DND-41 (cell line): ENCODE measurements at regions not wholly inside any gene's neighbourhood (a gene's known extent, or its start where the extent isn't known, plus 50 kb on each side); places are given as distances from the start of the nearest gene placed in this dataset.

Experiments
- ATAC-seq: fragments of 200-7000 bp; cut with Tn5 transposase; 3 replicates; pipeline ENCODE4 v1.9.1; 2021; ENCODE audit warnings: low read depth; ENCODE audit not compliant: insufficient read depth
- DNase-seq: peaks from one replicate; pipeline ENCODE4 v3.0.0-alpha.2; 2020
- H2AFZ ChIP-seq: 2 replicates; pipeline ENCODE4 v1.6.0; 2012; ENCODE audit warnings: low read depth, low read length
- H3K27ac ChIP-seq: 2 replicates; pipeline ENCODE4 v1.5.1; 2012; ENCODE audit warnings: low read length, inconsistent platforms
- H3K27me3 ChIP-seq: fragments of 200-600 bp; sonication (generic); 2 replicates; pipeline ENCODE4 v1.6.0; 2012; ENCODE audit warnings: low read length, mild to moderate bottlenecking, inconsistent platforms; ENCODE audit not compliant: insufficient read depth, poor library complexity
- H3K36me3 ChIP-seq: 2 replicates; pipeline ENCODE4 v1.5.1; 2012; ENCODE audit warnings: low read length, inconsistent platforms; ENCODE audit not compliant: insufficient read depth
- H3K4me1 ChIP-seq: 2 replicates; pipeline ENCODE4 v1.5.1; 2012; ENCODE audit warnings: mild to moderate bottlenecking, low read length; ENCODE audit not compliant: insufficient read depth
- H3K4me2 ChIP-seq: 2 replicates; pipeline ENCODE4 v1.6.0; 2012; ENCODE audit warnings: mild to moderate bottlenecking, moderate library complexity, low read length, inconsistent platforms; ENCODE audit not compliant: insufficient read depth
- H3K4me3 ChIP-seq, 2 experiments: fragments of 200-600 bp in 1 of 2; shearing (Covaris generic) in 1 of 2; 2 replicates each; pipeline ENCODE4 v1.5.1; 2012 to 2016; ENCODE audit warnings: inconsistent platforms in 2 of 2, low read length in 2 of 2, mild to moderate bottlenecking in 2 of 2, low read depth in 1 of 2, moderate library complexity in 1 of 2
- H3K79me2 ChIP-seq: 2 replicates; pipeline ENCODE4 v1.6.0; 2012; ENCODE audit warnings: low read length, inconsistent platforms; ENCODE audit not compliant: insufficient read depth
- H3K9ac ChIP-seq: 2 replicates; pipeline ENCODE4 v1.6.0; 2012; ENCODE audit warnings: low read depth, mild to moderate bottlenecking, inconsistent platforms, low read length, moderate library complexity
- H3K9me3 ChIP-seq: 2 replicates; pipeline ENCODE4 v1.5.1; 2012; ENCODE audit warnings: low read length, moderate library complexity, mild to moderate bottlenecking, inconsistent platforms; ENCODE audit not compliant: insufficient read depth, severe bottlenecking
- H4K20me1 ChIP-seq: 2 replicates; pipeline ENCODE4 v1.6.0; 2012; ENCODE audit warnings: low read length; ENCODE audit not compliant: insufficient read depth
- CTCF ChIP-seq: IDR thresholded peaks from 2 replicates; pipeline ENCODE4 v1.5.1; 2012; ENCODE audit warnings: borderline replicate concordance, low read length, moderate library complexity, mild to moderate bottlenecking; ENCODE audit not compliant: poor library complexity, severe bottlenecking; ENCODE audit errors: extremely low read depth
- EZH2 ChIP-seq: IDR thresholded peaks from 3 replicates; pipeline ENCODE4 v1.6.1; 2012; ENCODE audit warnings: borderline replicate concordance, low read depth, mild to moderate bottlenecking, moderate library complexity, low read length, inconsistent platforms; ENCODE audit not compliant: severe bottlenecking

DNA sequence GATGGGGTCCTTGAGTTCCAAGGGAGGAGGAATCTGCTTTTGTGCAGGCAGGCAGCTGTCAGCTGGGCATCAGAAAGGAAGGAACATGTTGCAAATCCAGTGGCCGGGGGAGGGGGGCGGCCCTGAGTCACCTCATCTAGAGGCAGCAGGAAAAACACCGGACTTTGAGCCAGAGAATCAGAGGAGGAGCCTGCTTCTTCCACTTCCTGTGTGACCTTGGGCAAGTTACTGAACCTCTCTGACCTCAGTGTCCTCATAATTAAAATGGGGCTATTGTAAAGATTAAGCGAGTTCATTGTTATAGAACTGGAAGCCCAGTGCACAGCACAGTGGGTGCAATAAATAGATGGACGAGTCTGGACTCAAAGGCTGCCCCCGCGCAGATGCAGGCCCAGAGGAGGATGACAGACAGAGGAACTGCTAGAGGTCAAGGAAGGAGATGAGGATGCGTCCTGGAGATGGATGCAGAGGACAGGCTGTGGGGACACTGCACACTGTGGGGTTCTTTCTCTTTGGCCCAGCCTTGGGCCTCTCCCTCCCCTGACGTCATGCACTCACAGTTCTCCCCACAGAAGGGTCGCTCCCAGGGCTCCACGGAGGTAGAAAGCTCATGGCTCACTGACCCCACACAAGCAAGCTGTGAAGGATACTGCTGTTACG, 714.3 kb downstream of the MATN1 start:
- DNase-seq: no peak
- H3K9ac ChIP-seq: no peak overlapping the region

GRCh38 chr1:30008372-30008997, 714.9 kb downstream of the MATN1 start:
- H2AFZ ChIP-seq: no peak overlapping the region
- H3K27me3 ChIP-seq: no peaks in the 10 kb centered on the region
- H3K79me2 ChIP-seq: no peaks in the 10 kb centered on the region
- no peak overlapping the region for H3K27ac ChIP-seq
- no peak overlapping the region for H3K4me3 ChIP-seq
- ATAC-seq: no peak
- no peaks in the 10 kb centered on the region for H3K9me3 ChIP-seq
- H3K4me2 ChIP-seq: no peak overlapping the region
- H4K20me1 ChIP-seq: no peaks in the 10 kb centered on the region
- TF ChIP-seq EZH2 (no peak), CTCF (no peak)
- DNase-seq: no peak
- H3K9ac ChIP-seq: no peak overlapping the region
- no peaks in the 10 kb centered on the region for H3K36me3 ChIP-seq
- no peaks in the 10 kb centered on the region for H3K4me1 ChIP-seq

More for the DNA sequence above, 714.3 kb downstream of the MATN1 start:
- no peaks in the 10 kb centered on the region for H3K9me3 ChIP-seq
- no peak overlapping the region for H2AFZ ChIP-seq
- no peaks in the 10 kb centered on the region for H4K20me1 ChIP-seq
- no peaks in the 10 kb centered on the region for H3K79me2 ChIP-seq
- H3K27me3 ChIP-seq: no peaks in the 10 kb centered on the region
- no peak for ATAC-seq
- TF ChIP-seq EZH2 (no peak), CTCF (no peak)
- no peak overlapping the region for H3K27ac ChIP-seq
- no peak overlapping the region for H3K4me2 ChIP-seq
- no peaks in the 10 kb centered on the region for H3K4me1 ChIP-seq
- no peaks in the 10 kb centered on the region for H3K36me3 ChIP-seq
- H3K4me3 ChIP-seq: no peak overlapping the region

GRCh38 chr1:30005972-30006619, 717.3 kb downstream of the MATN1 start:
- no peak for ATAC-seq

More at GRCh38 chr1:30005972-30006619, 717.3 kb downstream of the MATN1 start:
- no peak overlapping the region for H3K4me3 ChIP-seq
- no peak overlapping the region for H2AFZ ChIP-seq
- no peaks in the 10 kb centered on the region for H3K36me3 ChIP-seq
- no peak for DNase-seq
- H3K79me2 ChIP-seq: no peaks in the 10 kb centered on the region
- TF ChIP-seq EZH2 (no peak), CTCF (no peak)
- H3K9me3 ChIP-seq: no peaks in the 10 kb centered on the region
- no peaks in the 10 kb centered on the region for H3K4me1 ChIP-seq
- no peaks in the 10 kb centered on the region for H4K20me1 ChIP-seq
- no peak overlapping the region for H3K27ac ChIP-seq
- no peak overlapping the region for H3K4me2 ChIP-seq
- no peak overlapping the region for H3K9ac ChIP-seq
- H3K27me3 ChIP-seq: no peaks in the 10 kb centered on the region
